NCI-H345 treated with DMSO at 0.1 percent for 48 hours (cell line): ENCODE measurements at regions not wholly inside any gene's neighbourhood (a gene's known extent, or its start where the extent isn't known, plus 50 kb on each side); places are given as distances from the start of the nearest gene placed in this dataset.
"Not testable (repeated sequence)": the region's sequence is repeated elsewhere in the genome, so short reads cannot be mapped to it uniquely, and the experiment has no call there.

Experiments
- DNase-seq: peaks from one replicate; lab custom pipeline; 2025; ENCODE audit not compliant: unreplicated experiment; lab: John Stamatoyannopoulos, UW

- no peak for DNase-seq
Measured at GRCh38 chr5:89315286-89316100, 432.5 kb upstream of the MEF2C start.

DNA sequence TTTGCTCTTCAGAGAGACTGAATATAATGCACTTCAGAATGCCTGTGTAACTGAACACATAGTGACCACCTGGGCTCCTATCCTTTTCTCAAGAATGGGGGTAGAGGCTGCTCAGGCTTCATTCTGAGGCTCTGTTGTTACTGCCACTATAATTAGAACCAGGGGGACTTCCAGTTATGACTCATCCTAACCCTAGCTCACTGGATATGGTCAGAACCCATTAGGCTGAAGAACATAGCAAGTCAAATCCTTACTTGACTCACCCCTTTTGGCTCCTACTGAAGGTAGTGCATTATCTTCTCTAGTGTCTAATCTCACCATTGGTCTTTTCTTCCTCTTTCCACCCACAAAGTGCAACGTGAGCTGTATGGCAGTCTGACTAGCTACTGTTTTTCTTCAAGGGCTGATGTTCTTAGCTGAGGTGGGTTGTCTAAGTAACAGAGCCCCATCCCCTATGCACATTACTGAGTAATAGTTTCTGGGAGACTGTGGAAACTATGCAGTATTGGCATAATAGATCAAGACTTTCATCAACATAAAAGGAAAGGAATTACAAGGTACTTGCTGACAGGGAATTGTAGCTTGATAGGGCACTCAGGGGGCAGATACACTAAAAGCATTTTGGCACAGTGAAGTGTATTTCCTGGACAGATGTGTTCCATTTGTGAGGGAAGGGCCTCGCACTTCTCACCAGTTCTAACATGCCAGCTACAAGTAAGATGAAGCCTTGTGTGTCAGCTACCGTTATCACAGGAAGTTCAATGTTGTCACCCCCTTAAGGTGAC lies 431.0 kb upstream of the MEF2C start:
- no peak for DNase-seq

GRCh38 chr5:89313044-89313443 lies 430.1 kb upstream of the MEF2C start:
- no peak for DNase-seq

DNA sequence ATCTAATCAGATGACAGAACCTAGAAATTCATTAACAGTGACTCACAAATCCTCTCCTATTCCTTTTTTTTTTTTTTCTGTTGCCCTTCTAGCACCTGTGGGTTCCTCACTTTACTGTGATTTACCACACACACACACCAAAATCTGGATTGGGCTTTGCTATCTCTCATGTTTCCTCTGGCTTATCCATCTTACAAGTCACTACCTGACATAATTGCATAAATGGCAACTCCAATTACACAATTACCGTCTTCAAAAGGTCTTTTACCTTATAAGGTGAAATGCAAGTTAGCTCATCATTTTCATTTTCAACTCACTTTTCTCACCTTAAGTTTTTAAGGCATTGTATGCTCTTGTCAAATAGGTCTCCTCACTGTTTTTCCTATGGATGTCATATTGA lies 426.3 kb upstream of the MEF2C start:
- no peak for DNase-seq

DNA sequence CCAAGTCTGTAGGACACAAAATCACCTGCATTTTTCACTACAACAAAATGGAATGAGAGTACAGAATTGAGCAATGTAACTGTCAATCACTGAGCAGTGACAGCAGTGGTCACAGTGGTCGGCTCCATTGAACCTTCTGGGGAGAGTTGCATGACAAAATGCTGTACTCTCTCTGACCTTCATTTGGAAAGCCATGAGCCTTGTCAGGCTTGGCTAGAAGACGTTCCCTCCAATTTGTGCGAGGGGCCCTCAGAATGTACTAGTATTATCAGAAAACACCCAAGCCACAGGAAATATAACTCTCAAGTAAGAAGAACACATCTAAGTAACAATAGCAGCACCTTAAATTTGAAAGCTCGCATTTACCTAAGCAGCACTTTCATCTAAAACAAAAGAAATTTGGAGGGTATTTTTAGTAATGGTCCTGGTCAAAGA lies 425.6 kb upstream of the MEF2C start:
- no peak for DNase-seq

DNA sequence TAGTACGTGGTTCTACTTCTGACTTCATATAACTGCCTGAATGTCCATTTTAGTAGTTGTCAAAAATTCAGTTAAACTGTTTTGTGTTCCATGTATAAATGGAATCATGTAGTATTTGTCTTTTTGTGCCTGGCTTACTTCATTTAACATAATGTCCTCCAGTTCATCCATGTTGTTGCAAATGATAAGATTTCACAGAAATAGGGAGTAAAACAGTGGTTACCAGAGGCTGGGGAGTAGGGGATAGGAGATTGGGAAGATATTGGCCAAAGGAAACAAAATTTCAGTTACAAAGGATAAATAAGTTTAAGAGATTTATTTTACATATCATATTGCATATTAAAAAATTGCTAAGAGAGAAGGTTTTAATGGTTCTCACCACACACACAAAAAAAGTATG lies 425.0 kb upstream of the MEF2C start:
- no peak for DNase-seq

- DNase-seq: not testable (repeated sequence)
Measured at GRCh38 chr5:89307141-89307540, 424.2 kb upstream of the MEF2C start.

GRCh38 chr5:89303033-89303480 lies 420.1 kb upstream of the MEF2C start:
- DNase-seq: no peak

- no peak for DNase-seq
Measured at GRCh38 chr5:89302102-89302891, 419.3 kb upstream of the MEF2C start.

- DNase-seq: no peak
Measured at GRCh38 chr5:89301321-89302025, 418.5 kb upstream of the MEF2C start.

DNA sequence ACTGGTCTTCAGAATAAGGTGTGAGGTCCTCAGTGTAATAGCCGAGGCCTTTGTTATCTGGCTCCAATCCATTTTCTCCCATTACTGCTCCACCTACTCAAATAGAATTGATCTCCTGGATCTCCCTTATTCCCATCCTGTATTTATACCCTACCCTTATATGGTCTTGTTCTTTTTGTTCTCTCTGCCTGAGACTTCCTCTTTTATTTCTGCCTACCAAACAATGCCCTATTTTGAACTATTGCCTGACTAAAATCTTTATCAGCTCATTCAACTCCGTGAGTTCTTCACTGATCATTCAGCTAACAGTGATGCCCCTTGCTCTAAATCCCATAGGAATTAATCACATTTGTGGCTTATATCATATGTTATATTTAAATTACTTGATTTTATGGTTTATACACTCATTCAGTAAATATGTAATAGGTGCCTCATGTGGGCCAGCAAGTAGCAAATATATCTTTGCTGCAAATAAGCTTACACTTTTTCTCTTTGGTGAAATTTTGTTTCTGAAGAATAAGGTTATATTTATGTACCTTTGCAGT lies 417.5 kb upstream of the MEF2C start:
- DNase-seq: no peak

DNA sequence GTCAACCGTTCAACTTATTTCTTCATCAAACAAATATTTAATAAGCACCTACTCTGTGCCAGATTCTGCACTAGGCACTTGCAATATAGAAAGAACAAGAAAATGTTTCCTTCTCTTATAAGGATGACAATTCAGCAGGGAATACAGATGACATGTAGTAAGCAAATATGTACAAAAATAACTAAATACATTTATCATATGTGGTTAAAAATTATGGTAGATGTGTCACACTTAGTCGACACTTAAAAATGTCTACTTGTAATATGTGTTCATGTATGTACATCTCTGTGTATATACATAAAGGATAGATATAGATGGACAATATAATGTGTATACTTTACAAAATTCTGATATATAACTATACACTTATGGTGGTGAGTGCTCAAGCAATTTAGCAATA lies 417.0 kb upstream of the MEF2C start:
- no peak for DNase-seq

DNA sequence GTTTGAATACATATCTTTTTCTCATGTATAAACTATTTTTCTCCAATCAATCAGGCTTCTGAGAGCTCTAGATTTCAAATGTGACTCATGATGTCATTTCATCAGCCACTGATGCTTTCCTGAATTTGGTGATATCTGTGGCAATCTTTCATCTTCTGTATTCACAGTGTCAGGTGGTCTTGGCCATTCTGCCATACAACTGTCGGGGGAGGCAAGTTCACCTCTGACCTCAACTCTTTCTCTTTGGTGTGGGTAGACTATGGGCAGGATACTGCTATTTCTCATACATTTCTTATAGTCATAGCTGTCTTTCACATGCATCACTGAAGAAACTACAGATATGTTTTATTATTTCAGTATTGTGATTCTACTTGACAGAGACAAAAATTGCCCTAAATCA lies 414.1 kb upstream of the MEF2C start:
- DNase-seq: no peak

GRCh38 chr5:89293810-89294209 lies 410.8 kb upstream of the MEF2C start:
- no peak for DNase-seq

GRCh38 chr5:89292487-89292886 lies 409.5 kb upstream of the MEF2C start:
- DNase-seq: no peak

DNA sequence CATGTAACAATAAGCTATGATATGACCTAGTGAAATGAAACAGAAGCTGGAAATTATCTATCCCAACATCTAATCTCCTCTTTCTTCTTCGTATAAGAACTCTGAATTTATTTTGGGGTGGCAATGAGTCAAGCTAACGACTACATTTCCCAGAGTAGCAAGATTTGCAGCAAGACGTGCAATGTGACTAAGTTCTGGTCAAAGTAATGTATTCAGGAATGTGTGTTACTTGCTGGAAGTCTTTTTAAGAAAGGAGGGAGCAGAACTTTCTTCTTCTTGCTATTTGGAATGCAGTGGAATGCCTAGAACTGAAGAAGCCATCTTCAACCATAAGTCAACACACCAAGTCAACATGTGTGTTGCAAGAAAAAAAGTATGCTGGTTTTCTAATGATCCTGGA lies 406.6 kb upstream of the MEF2C start:
- no peak for DNase-seq

GRCh38 chr5:89287964-89288363 lies 405.0 kb upstream of the MEF2C start:
- no peak for DNase-seq

DNA sequence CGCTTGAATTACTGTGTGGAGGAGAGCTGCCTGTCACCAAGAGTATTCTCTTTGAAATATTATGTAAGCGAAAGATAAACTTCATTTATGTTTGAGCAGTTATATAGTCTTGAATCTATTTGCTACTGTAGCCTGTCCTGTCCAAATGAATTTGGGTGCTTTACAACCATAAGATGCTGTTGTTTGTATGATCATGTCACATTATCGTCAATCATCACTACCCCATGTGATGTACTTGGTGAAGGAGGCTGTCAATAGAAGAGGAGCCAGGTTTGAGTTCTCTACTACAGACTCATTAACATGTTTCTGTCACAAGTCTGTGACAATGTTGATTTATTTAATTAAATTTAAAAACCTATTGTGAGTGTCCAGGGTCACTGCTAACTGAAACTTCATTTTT lies 403.3 kb upstream of the MEF2C start:
- DNase-seq: no peak

DNA sequence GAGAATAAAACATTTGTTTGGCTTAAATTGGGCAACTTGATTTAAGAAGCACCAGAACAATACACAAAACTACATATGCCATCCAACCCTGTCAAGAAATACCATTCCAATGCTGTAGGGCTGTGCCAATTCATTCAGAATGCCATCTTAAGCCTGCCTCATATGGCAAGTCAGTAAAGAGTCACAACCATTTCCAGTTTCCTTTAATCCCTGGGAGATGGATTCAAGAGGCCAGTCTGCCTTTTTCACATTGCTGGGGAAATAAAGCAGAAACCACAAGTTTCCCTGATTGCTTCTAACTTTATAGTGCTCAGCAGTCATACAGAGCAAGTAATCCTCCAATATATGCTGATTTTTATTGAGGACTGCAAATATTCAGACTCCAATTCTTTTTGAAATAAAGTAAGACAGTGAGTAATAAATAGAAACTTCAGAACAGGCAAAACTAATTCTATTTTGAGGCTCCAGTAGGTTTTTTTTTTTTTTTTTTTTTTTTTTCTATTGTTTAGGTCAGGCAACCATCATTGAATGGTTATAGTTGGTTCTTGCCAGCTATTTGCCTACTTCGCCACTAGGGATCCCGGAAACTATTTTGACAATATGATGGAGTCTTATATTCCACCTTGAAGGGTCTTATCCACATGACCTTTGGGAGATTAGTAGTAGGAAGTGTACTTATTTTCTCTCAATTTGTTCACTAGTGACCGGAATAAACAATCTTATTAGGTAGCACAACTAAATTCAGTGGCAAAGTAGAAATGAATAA lies 400.9 kb upstream of the MEF2C start:
- DNase-seq: no peak
